LNCaP clone FGC (cell line): ENCODE measurements at regions not wholly inside any gene's neighbourhood (a gene's known extent, or its start where the extent isn't known, plus 50 kb on each side); places are given as distances from the start of the nearest gene placed in this dataset.
"Not testable (repeated sequence)": the region's sequence is repeated elsewhere in the genome, so short reads cannot be mapped to it uniquely, and the experiment has no call there.

Experiments used
- DNase-seq: peaks from one replicate; pipeline ENCODE4 v3.0.0-alpha.2; 2011; ENCODE audit warnings: low read depth
- H3K4me3 ChIP-seq: 2 replicates; pipeline ENCODE4 v1.5.1; 2011; ENCODE audit warnings: mild to moderate bottlenecking, low read depth, low read length, control low read depth
- CTCF ChIP-seq: IDR thresholded peaks from 2 replicates; pipeline ENCODE4 v1.5.1; 2012; ENCODE audit warnings: mild to moderate bottlenecking; ENCODE audit not compliant: control insufficient read depth, insufficient read depth; ENCODE audit errors: extremely low read depth

GRCh38 chr3:177902876-177903275, 633.4 kb upstream of the KCNMB2 start:
- DNase-seq, result no peak
- H3K4me3 ChIP-seq, result no peak overlapping the region
- TF ChIP-seq CTCF, result no peak

GRCh38 chr3:177904621-177905020, 631.6 kb upstream of the KCNMB2 start:
- H3K4me3 ChIP-seq, result no peak overlapping the region
- no peak for TF ChIP-seq CTCF
- no peak for DNase-seq

GRCh38 chr3:177905173-177906125, 630.8 kb upstream of the KCNMB2 start:
- TF ChIP-seq CTCF, result no peak
- H3K4me3 ChIP-seq, result no peak overlapping the region
- DNase-seq, result no peak

GRCh38 chr3:177906126-177906511, 630.1 kb upstream of the KCNMB2 start:
- no peak overlapping the region for H3K4me3 ChIP-seq
- no peak for DNase-seq
- no peak for TF ChIP-seq CTCF

GRCh38 chr3:177906578-177907229, 629.5 kb upstream of the KCNMB2 start:
- H3K4me3 ChIP-seq, result no peak overlapping the region
- DNase-seq, result no peak
- no peak for TF ChIP-seq CTCF

GRCh38 chr3:177909530-177909929, 626.7 kb upstream of the KCNMB2 start:
- not testable (repeated sequence) for H3K4me3 ChIP-seq, DNase-seq

- TF ChIP-seq CTCF, result no peak
- H3K4me3 ChIP-seq, result no peak overlapping the region
- DNase-seq, result no peak
Observed at GRCh38 chr3:177914224-177914623, 622.0 kb upstream of the KCNMB2 start.
